HCT116 (cell line): ENCODE measurements at regions not wholly inside any gene's neighbourhood (a gene's known extent, or its start where the extent isn't known, plus 50 kb on each side); places are given as distances from the start of the nearest gene placed in this dataset.

Experiments
- CEBPB ChIP-seq: IDR thresholded peaks from 2 replicates; pipeline ENCODE4 v1.6.1; 2012; ENCODE audit warnings: low read depth
- CTCF ChIP-seq, 3 experiments: fragments of 200-600 bp in 1 of 3; sonication (generic) in 1 of 3; IDR thresholded peaks in 2 of 3; conservative IDR thresholded peaks in 1 of 3; 2 replicates each; pipeline ENCODE4 v1.5.1; 2012 to 2017; ENCODE audit warnings: low read depth in 2 of 3, low read length in 2 of 3, antibody characterized with exemption in 1 of 3, borderline replicate concordance in 1 of 3, control low read depth in 1 of 3, mild to moderate bottlenecking in 1 of 3, mixed read lengths in 1 of 3, mixed run types in 1 of 3, moderate library complexity in 1 of 3; ENCODE audit not compliant: insufficient read depth in 1 of 3
- ELF1 ChIP-seq: IDR thresholded peaks from 2 replicates; pipeline ENCODE4 v1.6.1; 2012; ENCODE audit warnings: low read depth, borderline replicate concordance
- EZH2 ChIP-seq: fragments of 200-600 bp; sonication (generic); IDR thresholded peaks from 2 replicates; pipeline ENCODE4 v1.6.1; 2017; ENCODE audit warnings: antibody characterized with exemption, mixed run types
- EZH2phosphoT487 ChIP-seq: fragments of 200-600 bp; IDR thresholded peaks from 2 replicates; pipeline ENCODE4 v1.6.1; 2018; ENCODE audit warnings: antibody characterized with exemption, borderline replicate concordance
- FOSL1 ChIP-seq: IDR thresholded peaks from 2 replicates; pipeline ENCODE4 v1.6.1; 2012; ENCODE audit warnings: low read depth
- POLR2A ChIP-seq: IDR thresholded peaks from 2 replicates; pipeline ENCODE4 v1.7.0; 2011; ENCODE audit warnings: borderline replicate concordance; ENCODE audit not compliant: insufficient read depth, insufficient read length; ENCODE audit errors: extremely low read depth

- no peak for TF ChIP-seq CTCF (IDR thresholded peaks at IDR 0.05 in 2 of 3, conservative IDR thresholded peaks at IDR 0.05 in 1 of 3; ENCODE audit: borderline replicate concordance in 1 of 3, insufficient read depth in 1 of 3, low read depth in 2 of 3, low read length in 2 of 3)
- no peak for TF ChIP-seq POLR2A
- TF ChIP-seq EZH2phosphoT487: no peak
- no peak for TF ChIP-seq EZH2
- TF ChIP-seq FOSL1: peak; percentile 32; the same call in 1 of the 2 replicates
- TF ChIP-seq ELF1: no peak
- TF ChIP-seq CEBPB: no peak
These were observed 926.6 kb downstream of the STIM2 start for GRCh38 chr4:27787195-27787594.
